ENCODE measurements at regions not wholly inside any gene's neighbourhood (a gene's known extent, or its start where the extent isn't known, plus 50 kb on each side); places are given as distances from the start of the nearest gene placed in this dataset.

GRCh38 chr3:5729852-5730251 is 542.3 kb downstream of the EDEM1 start:
- TF ChIP-seq, protein P1, sequence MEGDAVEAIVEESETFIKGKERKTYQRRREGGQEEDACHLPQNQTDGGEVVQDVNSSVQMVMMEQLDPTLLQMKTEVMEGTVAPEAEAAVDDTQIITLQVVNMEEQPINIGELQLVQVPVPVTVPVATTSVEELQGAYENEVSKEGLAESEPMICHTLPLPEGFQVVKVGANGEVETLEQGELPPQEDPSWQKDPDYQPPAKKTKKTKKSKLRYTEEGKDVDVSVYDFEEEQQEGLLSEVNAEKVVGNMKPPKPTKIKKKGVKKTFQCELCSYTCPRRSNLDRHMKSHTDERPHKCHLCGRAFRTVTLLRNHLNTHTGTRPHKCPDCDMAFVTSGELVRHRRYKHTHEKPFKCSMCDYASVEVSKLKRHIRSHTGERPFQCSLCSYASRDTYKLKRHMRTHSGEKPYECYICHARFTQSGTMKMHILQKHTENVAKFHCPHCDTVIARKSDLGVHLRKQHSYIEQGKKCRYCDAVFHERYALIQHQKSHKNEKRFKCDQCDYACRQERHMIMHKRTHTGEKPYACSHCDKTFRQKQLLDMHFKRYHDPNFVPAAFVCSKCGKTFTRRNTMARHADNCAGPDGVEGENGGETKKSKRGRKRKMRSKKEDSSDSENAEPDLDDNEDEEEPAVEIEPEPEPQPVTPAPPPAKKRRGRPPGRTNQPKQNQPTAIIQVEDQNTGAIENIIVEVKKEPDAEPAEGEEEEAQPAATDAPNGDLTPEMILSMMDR (IDR thresholded peaks at IDR 0.05), result no peak
- TF ChIP-seq EP300 (IDR thresholded peaks at IDR 0.05) (no peak), POLR2A (IDR thresholded peaks at IDR 0.05) (no peak)
